Aorta (tissue), 5 donors: ENCODE measurements at regions not wholly inside any gene's neighbourhood (a gene's known extent, or its start where the extent isn't known, plus 50 kb on each side); places are given as distances from the start of the nearest gene placed in this dataset.
"Not testable (repeated sequence)": the region's sequence is repeated elsewhere in the genome, so short reads cannot be mapped to it uniquely, and the experiment has no call there.

ENCODE experiments used
- ATAC-seq: fragments of 200-7000 bp; cut with Tn5 transposase; one replicate; pipeline ENCODE4 v1.9.1; 2022; ENCODE audit warnings: moderate library complexity; ENCODE audit not compliant: low FRiP score
- DNase-seq, 2 donors: peaks; one replicate each; pipeline ENCODE4 v3.0.0-alpha.2; 2020
- H3K27ac ChIP-seq, 2 donors: one replicate each; pipeline ENCODE4 v1.5.1; 2013; ENCODE audit warnings: low read length in 2 of 2, mild to moderate bottlenecking in 2 of 2, moderate library complexity in 2 of 2, control low read depth in 1 of 2, inconsistent platforms in 1 of 2, low read depth in 1 of 2
- H3K27me3 ChIP-seq, 2 donors: one replicate each; pipeline ENCODE4 v1.6.1; 2013; ENCODE audit warnings: control low read depth in 1 of 2, low read length in 1 of 2, mild to moderate bottlenecking in 1 of 2, moderate library complexity in 1 of 2; ENCODE audit not compliant: insufficient read depth in 2 of 2, control insufficient read depth in 1 of 2
- H3K36me3 ChIP-seq, 2 donors: one replicate each; pipeline ENCODE4 v1.6.1; 2013; ENCODE audit warnings: control low read depth in 1 of 2, low read length in 1 of 2, mild to moderate bottlenecking in 1 of 2; ENCODE audit not compliant: insufficient read depth in 2 of 2, control insufficient read depth in 1 of 2
- H3K4me1 ChIP-seq, 2 donors: one replicate each; pipeline ENCODE4 v1.6.1; 2013; ENCODE audit warnings: low read length in 2 of 2, control low read depth in 1 of 2, mild to moderate bottlenecking in 1 of 2, moderate library complexity in 1 of 2; ENCODE audit not compliant: insufficient read depth in 2 of 2, control insufficient read depth in 1 of 2
- H3K4me3 ChIP-seq, 2 donors: one replicate each; pipeline ENCODE4 v1.5.1; 2013; ENCODE audit warnings: low read length in 2 of 2, control low read depth in 1 of 2, mild to moderate bottlenecking in 1 of 2
- H3K9me3 ChIP-seq: one replicate; pipeline ENCODE4 v1.6.1; 2013; ENCODE audit warnings: mild to moderate bottlenecking, low read length; ENCODE audit not compliant: control insufficient read depth
- WGBS, 2 donors: extraction: QIAGEN DNeasy Blood & Tissue Kit; methylation state at CpG; one replicate each; pipeline ENCODE4 v1.1.7; 2013; 5-methylcytosine and 5-hydroxymethylcytosine counted together
- intact Hi-C, 2 donors: fragments of 100-400 bp; cut with DNase I; formaldehyde crosslinking; loops; one replicate each; pipeline versions ENCODE4 v1.14.2 to v1.15.0; 2022
- donor health status: healthy with polysubstance abuse.
- donor health status: Bipolar disorder and iron deficiency.
- donor health status: DM: no; HTN: no; CAD: no.
- donor health status: DM: no; HTN: no; CAD: no.
- donor health status: DM: yes; HTN: yes; CAD: no.

DNA sequence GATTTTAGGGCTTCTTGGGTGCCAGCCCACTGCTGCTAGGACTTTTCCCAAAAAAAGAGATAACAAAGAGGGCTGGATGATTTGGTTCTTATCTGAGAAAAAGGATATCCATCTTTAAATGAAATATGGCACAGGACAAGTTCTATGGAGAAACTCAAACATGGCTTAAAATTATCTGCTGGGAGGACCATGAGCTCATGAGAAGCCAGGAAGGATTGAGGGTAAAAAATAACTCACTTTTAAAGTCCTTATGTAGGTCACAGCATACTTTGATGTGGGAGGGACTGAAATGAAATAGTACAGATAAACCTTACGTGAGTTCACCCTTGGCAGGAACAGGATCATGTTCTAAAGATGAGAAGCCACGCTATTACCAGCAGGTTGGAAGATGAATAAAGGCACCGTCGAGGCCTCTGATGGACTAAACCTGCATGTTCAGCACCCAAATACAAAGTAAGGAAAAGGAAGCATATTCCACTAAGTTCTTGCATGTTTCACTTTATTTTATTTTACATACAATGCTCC lies 369.2 kb upstream of the KLF6 start:
- Histone ChIP-seq H3K27me3 (no peaks in the 10 kb centered on the region), H3K27ac (no peak overlapping the region), H3K9me3 (no peaks in the 10 kb centered on the region), H3K36me3 (no peaks in the 10 kb centered on the region), H3K4me3 (no peak overlapping the region), H3K4me1 (peaks cover 0 to 2% of the 10 kb centered on the region in 2 donors)
- 50% methylated on average over 4 of the region's 4 CpGs for WGBS, 2 donors
- ATAC-seq (no peak), DNase-seq (no peak)
- intact Hi-C loops: no loop called here

DNA sequence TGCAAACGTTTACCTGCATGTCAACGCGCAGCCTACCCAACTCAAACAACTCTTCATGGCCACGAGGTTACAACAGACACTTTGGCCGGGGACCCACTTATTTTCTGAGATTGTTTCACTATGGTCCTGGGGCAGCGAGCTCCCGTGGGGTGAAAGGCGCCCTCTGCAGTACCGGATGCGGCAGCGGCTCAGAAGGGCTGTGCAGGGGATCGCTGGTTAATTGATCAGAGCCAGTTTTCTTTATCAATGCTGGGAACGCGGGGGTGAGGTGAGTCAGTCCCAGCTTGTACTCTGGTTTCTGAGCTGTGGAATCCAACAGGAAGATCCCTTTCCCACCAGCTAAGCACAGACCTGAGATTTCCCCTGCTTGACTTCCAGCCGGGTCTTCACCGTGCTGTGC lies 366.5 kb upstream of the KLF6 start:
- intact Hi-C loops: no loop called here
- peaks cover 0 to 2% of the 10 kb centered on the region in 2 donors for H3K4me1 ChIP-seq
- H3K4me3 ChIP-seq: no peak overlapping the region
- H3K27me3 ChIP-seq: no peaks in the 10 kb centered on the region
- H3K27ac ChIP-seq: no peak overlapping the region
- H3K9me3 ChIP-seq: no peaks in the 10 kb centered on the region
- WGBS, 2 donors: 82 to 84% methylated on average over 16 of the region's 16 CpGs
- DNase-seq (no peak), ATAC-seq (no peak)
- no peaks in the 10 kb centered on the region for H3K36me3 ChIP-seq

DNA sequence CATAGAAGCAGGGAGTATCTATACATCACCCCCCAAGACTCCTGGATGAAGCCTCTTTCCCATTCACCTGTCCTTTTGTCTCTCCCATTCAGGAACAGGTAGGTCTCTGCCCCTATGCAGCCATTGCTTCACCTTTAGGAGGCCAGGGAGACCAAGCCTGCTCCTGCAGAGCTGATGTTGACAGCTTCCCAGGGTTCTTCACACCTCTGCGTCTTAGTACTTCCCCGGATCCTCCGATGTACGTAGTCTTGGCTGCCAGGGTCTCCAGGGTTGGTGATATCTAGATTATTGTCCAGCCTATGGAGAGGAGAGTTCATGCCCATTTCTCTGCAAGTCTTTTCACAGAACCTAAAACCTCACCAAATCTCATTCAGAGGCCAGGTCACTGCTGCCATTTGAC lies 365.7 kb upstream of the KLF6 start:
- no peak overlapping the region for H3K27ac ChIP-seq
- no peak overlapping the region for H3K4me3 ChIP-seq
- H3K27me3 ChIP-seq: no peaks in the 10 kb centered on the region
- WGBS, 2 donors: 96 to 98% methylated on average over 4 of the region's 4 CpGs
- no peaks in the 10 kb centered on the region for H3K9me3 ChIP-seq
- ATAC-seq (no peak), DNase-seq (no peak)
- intact Hi-C loops: no loop called here
- no peaks in the 10 kb centered on the region for H3K36me3 ChIP-seq
- H3K4me1 ChIP-seq: peaks cover 0 to 2% of the 10 kb centered on the region in 2 donors

DNA sequence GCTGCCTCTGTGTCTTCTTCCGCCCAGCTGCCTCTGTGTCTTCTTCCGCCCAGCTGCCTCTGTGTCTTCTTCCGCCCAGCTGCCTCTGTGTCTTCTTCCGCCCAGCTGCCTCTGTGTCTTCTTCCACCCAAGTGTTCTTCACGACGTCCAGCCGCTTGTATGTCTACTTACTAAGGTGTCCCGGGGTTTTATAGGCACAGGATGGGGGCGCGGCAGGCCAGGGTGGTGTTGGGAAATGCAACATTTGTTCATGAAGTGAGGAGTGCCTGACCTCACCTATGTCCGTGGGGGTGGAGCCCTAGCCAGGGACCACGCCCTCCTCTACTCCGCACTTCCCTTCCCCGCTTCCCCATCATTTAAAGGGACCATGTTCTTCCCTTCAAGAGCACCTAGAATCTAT lies 364.5 kb upstream of the KLF6 start:
- H3K9me3 ChIP-seq, H3K27me3 ChIP-seq, intact Hi-C loops, H3K27ac ChIP-seq, ATAC-seq, DNase-seq, H3K36me3 ChIP-seq, H3K4me3 ChIP-seq, H3K4me1 ChIP-seq: not testable (repeated sequence)
- WGBS, 2 donors: 93 to 97% methylated on average over 13 to 14 of the region's 14 CpGs

DNA sequence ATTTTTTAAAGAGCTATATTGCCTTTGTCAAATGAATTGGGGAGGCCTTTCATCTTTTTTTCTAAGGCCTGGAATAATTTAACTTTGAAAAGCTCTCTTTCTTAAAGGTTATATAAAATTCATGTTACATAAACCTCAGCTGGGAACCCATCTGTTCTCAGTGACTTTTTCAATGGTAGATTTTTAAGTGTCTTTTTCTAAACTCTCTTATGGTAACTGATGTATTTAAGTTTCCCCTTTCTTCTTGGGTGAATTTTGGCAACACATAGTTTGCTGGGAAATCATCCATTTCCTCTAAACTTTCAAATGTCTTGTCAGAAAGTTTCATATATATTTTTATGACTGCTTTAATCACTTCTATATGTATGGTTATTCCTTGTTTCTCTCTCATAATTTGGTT lies 362.2 kb upstream of the KLF6 start:
- DNase-seq: no peak
- Histone ChIP-seq H3K36me3 (no peaks in the 10 kb centered on the region), H3K9me3 (no peaks in the 10 kb centered on the region), H3K27me3 (no peaks in the 10 kb centered on the region), H3K4me3 (no peak overlapping the region), H3K4me1 (no peaks in the 10 kb centered on the region), H3K27ac (no peak overlapping the region)
- ATAC-seq: no peak
- intact Hi-C loops: no loop called here

DNA sequence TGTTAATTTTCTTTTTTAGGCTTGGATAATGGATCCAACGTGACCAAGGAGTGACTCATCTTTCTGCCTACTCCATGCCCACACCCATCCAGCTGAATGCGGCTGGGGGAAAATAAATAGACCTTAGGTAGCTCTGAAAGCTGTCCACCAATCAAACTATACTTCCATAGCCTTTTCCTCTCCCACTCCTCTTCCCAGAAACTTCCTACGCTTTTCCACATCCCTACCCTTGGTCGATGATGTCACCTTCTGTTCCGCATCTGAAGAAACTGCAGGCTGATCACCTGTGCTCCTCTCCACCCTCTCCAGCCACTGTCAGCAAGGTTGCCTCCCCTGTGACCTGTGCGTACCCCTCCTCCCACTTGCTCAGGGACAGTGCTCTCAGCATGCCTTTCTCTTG lies 359.8 kb upstream of the KLF6 start:
- Histone ChIP-seq H3K36me3 (no peaks in the 10 kb centered on the region), H3K4me1 (no peaks in the 10 kb centered on the region), H3K4me3 (no peak overlapping the region), H3K27me3 (no peaks in the 10 kb centered on the region), H3K9me3 (peaks cover 7% of the 10 kb centered on the region), H3K27ac (no peak overlapping the region)
- 81 to 85% methylated on average over 6 of the region's 6 CpGs for WGBS, 2 donors
- ATAC-seq: no peak
- intact Hi-C loops: no loop called here
- no peak for DNase-seq

DNA sequence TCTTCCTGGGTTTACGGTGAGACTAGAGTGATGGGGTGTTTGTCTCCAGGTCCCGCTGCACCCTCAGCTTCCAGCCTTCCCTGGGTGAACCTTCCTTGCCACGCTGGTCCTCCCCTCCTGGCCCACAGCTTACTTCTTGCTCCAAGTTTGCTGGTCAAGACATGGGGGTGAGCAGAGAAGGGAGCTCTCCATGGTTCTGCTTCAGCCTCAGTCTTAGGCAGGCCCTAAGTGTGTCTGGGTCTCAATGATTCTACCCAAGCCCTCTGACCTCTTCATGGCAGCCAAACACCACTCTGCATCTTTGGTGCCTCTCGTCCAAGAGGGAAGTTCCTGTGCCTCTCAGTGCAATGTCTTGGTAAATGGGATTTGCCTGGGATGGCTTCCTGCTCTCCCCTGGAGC lies 356.5 kb upstream of the KLF6 start:
- H3K4me1 ChIP-seq: no peaks in the 10 kb centered on the region
- H3K27me3 ChIP-seq: no peaks in the 10 kb centered on the region
- DNase-seq (no peak), ATAC-seq (no peak)
- 91% methylated on average over 4 of the region's 4 CpGs for WGBS, 2 donors
- intact Hi-C loops: no loop called here
- H3K9me3 ChIP-seq: peaks cover 7% of the 10 kb centered on the region
- no peaks in the 10 kb centered on the region for H3K36me3 ChIP-seq
- no peak overlapping the region for H3K27ac ChIP-seq
- H3K4me3 ChIP-seq: no peak overlapping the region

DNA sequence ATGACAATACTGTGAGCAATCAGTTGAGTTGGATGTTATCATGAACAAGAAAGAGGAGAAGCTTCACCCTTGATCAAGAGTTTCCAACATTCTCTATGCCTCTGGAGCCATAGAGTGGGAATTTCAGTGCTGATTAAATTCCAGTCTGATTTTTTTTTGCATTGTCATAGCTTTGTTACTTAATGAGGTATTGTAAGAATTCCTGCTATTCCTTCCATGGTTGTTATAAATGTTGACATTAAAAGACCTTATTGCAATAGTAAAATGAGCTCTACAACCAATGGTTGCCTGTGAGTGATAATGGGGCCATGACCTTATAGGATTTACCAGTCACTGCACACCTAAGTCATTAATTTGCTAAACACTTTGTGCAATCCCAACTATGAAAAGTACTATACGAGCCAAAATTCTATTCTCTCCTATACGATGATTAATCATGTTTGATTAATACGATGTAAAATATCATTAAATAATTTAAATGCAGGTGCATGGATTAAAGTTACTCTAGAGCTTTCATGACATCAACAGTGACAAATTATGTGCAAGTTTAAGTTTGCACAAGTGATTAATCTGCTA lies 353.2 kb upstream of the KLF6 start:
- 93 to 94% methylated on average over 3 of the region's 3 CpGs for WGBS, 2 donors
- H3K27ac ChIP-seq: no peak overlapping the region
- peaks cover 7% of the 10 kb centered on the region for H3K9me3 ChIP-seq
- H3K4me1 ChIP-seq: no peaks in the 10 kb centered on the region
- H3K36me3 ChIP-seq: no peaks in the 10 kb centered on the region
- ATAC-seq (no peak), DNase-seq (no peak)
- H3K4me3 ChIP-seq: no peak overlapping the region
- intact Hi-C loops: no loop called here
- no peaks in the 10 kb centered on the region for H3K27me3 ChIP-seq

DNA sequence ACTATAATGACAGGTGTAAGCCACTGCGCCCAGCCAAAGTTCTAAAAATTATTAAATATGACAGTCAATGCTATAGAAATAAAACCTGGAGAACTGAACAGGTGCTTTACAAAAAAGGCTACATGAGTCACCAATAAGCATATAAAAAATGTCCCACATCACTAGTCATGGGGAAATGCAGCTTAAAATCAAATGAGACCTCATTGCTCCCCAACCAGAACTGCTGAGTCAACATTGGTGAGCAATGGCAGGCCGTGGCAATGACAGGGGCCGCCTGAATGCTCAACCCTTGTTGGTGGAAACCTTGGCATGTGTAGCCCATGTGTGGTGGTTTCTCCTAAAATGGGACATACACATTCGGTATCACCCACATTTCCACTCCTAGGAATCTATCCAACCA lies 352.3 kb upstream of the KLF6 start:
- H3K4me1 ChIP-seq: no peaks in the 10 kb centered on the region
- H3K27me3 ChIP-seq: no peaks in the 10 kb centered on the region
- intact Hi-C loops: no loop called here
- ATAC-seq (no peak), DNase-seq (no peak)
- H3K4me3 ChIP-seq: no peak overlapping the region
- peaks cover 7% of the 10 kb centered on the region for H3K9me3 ChIP-seq
- 95 to 96% methylated on average over 4 of the region's 4 CpGs for WGBS, 2 donors
- H3K27ac ChIP-seq: no peak overlapping the region
- H3K36me3 ChIP-seq: no peaks in the 10 kb centered on the region
